GM21786 (cell line): ENCODE measurements at regions not wholly inside any gene's neighbourhood (a gene's known extent, or its start where the extent isn't known, plus 50 kb on each side); places are given as distances from the start of the nearest gene placed in this dataset.

Source experiments
- ATAC-seq: cut with Tn5 transposase; IDR thresholded peaks from one replicate; pipeline ENCODE4 v1.9.1; 2021; ENCODE audit not compliant: unreplicated experiment

DNA sequence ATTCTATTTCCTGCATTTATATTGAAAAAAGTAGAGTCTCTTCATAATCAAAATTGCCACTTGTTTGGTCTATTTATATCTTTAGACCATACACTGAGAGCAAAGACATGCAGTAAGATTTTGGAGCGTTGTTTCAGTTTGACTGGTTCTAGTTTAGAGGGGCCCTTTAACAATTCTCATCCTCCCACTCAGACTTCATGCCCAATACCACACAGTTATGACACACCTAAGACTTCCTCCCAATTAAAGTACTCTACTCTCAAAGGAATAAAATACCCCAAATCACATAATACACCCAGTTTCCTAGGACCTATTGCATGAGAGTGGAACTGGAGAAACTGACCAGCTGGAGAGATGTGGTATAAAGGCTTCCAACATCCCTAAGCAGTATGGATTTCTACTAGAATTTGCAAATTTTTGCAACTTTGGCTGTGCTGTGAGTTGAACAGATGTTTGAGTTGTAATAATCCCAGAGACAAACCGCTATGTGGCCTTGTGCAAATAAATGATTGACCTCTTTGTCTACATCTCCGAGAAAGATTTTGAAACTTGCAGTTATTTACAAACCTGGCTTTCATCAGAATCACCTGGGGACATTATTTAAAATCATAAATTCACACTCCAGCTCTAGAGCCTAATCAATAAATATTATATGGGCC lies 170.0 kb upstream of the ROBO2 start:
- peak; percentile 38 for ATAC-seq

GRCh38 chr3:76871655-76872054 lies 168.2 kb upstream of the ROBO2 start:
- ATAC-seq, result no peak

- no peak for ATAC-seq
Observed at GRCh38 chr3:76872999-76873398, 166.9 kb upstream of the ROBO2 start.

GRCh38 chr3:76873532-76874242 lies 166.2 kb upstream of the ROBO2 start:
- ATAC-seq, result no peak

- ATAC-seq, result no peak
Observed at GRCh38 chr3:76879959-76880358, 159.9 kb upstream of the ROBO2 start.

DNA sequence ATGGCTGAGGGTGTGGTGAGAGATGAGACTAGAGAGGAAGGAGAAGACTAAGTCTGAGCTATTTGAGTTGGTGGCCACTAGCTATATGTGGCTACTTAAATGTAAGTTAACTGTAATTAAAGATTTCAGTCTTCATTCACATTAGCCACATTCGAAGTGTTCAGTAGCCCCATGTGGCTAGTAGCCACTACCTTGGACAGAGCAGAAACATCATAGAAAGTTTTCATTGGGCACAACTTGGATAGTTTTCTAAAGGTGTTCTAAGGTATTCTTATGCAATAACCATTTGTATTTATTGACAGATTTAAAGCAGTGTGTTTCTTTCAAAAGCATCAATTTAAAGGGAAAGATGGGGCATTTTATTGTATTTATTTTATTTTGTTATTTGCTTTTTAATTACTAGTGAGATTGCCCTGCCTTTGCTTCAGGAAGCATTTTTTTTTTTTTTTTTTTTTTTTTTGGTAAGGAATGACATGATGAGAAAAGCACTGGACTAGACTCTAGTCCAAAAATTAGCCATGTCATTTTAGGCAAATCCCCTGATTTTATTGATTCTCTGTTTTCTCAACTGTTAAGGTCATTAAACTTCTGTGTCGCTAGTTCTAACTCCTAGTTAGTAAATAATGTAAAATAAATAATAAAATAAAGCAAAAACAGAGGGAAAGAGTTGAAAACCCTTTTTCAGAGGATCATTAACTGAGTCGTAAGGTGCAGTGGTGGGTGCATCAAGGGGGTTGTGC lies 153.0 kb upstream of the ROBO2 start:
- ATAC-seq, result no peak

- no peak for ATAC-seq
Observed at GRCh38 chr3:76888856-76889255, 151.0 kb upstream of the ROBO2 start.

- no peak for ATAC-seq
Observed at GRCh38 chr3:76889911-76890310, 150.0 kb upstream of the ROBO2 start.

GRCh38 chr3:76897076-76897475 lies 142.8 kb upstream of the ROBO2 start:
- no peak for ATAC-seq

DNA sequence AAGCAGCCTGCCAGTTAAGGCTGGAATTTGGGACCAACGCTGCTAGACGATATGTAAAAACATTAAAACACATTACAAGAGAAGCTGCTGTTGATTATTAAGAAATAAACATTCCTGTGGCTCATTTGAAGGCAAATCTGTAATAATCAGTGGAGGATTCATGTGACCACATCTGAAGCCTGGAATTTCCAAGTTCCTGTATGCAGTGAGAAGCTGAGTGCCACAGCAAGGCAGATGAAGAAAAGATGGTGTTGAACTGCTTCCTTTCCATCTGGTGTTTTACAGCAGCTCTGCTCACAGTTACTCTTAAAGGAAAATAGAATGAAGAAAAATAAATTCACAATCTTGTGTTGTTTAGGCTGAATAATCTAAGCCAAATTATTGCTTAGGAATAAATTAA lies 139.3 kb upstream of the ROBO2 start:
- no peak for ATAC-seq

DNA sequence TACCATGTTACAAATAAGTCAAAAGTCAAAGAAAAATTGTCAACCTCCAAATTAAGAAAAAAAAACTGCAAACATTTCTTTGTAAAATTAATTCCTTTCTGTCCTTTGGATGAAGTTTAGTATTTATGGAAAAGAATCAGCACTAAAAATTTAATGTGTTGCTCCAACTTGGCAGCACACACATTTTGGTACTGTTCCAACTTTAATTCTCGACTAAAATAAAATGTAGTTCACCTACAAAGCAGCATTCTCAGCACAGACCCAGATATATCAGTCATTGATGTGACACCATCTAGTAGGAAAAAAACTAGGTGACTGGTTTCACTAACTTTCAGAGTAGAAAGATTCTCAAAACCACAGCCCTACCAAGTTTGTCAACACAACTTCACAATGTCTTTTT lies 131.7 kb upstream of the ROBO2 start:
- no peak for ATAC-seq

GRCh38 chr3:76912841-76913383 lies 127.0 kb upstream of the ROBO2 start:
- ATAC-seq, result no peak

DNA sequence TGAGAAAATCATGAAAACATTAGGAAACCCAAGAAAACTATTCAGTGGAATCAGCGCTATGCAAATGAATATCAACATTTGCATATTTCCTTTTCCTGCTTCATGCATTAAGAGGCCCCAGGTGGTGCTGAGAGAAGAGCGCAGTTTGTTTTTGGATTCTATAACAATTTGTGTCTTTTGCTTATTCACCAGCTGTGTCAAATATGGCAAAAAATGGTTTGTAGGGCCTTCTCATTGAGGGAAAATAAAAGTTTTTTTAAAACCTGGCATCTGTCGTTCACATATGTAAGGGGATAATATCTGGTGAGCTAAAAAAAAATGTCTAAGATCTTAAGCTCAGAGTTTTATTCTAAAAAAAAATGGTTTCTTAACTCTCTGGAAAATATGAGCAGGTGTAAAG lies 122.5 kb upstream of the ROBO2 start:
- ATAC-seq, result no peak

DNA sequence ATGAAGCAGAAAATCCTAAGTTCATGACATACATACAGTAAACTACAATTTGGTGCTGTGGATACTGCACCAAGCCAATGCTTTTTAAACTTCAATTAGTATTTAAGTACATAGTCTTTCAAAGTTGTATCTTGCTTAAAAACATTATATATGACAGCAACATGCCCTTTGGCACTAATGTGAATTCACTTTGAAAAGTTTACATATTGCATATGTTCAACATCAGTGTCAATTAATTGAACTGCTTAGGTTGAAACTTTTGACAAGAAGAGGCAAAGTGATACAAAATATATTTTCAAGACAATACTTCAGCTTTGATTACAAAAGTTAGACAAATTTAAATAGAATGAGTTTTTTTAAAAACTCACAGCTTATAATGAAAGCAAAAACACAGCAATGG lies 119.4 kb upstream of the ROBO2 start:
- no peak for ATAC-seq

DNA sequence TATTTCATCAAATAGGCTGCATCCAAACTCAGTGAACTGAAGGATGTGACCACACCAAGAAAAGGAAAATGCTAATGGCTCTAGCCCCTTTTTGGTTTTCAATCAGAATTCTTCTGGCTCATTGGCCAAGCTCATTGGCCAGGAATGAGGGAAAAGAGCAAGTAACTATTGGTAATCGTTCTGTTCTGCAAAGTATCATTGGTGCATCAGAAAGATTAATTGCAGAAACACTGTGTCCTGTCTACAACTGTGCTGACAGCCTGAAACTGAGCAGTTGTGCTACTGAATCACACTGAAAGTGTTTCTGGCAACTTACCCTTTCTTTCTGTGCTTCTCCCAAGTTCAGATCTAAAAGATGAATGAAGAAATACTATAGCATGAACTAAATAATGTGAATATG lies 116.4 kb upstream of the ROBO2 start:
- no peak for ATAC-seq

DNA sequence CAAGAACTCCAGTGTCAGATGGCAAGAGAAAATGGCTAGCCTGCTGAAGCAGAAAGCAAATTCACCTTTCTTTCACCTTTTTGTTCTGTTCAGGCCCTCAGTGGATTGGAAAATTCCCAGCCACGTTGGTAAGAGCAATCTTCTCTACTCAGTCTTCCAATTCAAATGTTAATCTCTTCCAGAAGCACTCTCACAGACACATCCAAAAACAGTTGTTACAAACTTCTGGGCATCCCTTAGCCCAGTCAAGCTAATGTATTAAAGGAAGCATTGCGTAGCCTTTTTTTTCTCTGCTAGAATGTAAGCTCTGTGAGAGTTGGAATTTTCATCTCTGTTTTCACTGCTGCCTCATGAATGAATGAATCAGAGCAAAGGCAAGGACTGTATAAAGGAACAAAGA lies 109.2 kb upstream of the ROBO2 start:
- no peak for ATAC-seq

DNA sequence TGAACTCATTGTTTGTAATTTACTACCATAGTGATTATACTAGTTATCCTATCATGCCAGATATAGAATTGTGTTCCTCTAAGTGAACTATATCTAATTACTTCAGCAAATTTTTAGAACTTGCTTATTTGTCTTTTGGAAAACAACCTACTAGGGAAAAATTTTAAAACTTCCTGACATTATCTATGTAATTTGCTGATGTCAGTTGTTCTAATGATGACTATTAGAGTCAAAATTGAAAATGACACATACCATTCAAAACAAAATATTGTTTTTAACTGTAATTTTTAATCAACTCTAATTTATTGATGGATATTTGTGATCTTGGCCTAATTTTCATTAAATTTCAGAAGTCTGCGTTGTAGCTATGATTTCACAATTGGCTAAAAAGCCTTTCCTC lies 106.7 kb upstream of the ROBO2 start:
- no peak for ATAC-seq

GRCh38 chr3:76938962-76939361 lies 100.9 kb upstream of the ROBO2 start:
- no peak for ATAC-seq

- ATAC-seq, result no peak
Observed at GRCh38 chr3:76940181-76940770, 99.6 kb upstream of the ROBO2 start.

DNA sequence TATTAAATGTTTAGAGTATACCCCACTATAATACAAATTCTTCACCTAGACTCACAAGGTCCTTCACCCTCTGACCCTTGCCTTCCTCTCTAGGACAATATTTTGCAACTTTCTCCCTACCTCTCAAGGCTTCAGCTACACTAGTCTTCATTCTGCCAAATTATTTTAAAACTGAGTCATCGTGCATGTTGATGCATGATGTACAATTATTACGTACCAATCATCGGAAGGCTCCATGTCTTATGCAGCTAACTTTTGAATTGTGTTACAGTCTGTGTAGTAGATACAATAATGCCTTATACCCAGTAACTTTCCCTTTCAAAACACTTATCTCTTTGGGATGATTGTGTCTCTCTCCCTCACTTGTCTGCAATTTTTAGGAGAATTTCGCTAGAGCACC lies 98.5 kb upstream of the ROBO2 start:
- no peak for ATAC-seq

GRCh38 chr3:76942101-76942500 lies 97.8 kb upstream of the ROBO2 start:
- ATAC-seq, result no peak

DNA sequence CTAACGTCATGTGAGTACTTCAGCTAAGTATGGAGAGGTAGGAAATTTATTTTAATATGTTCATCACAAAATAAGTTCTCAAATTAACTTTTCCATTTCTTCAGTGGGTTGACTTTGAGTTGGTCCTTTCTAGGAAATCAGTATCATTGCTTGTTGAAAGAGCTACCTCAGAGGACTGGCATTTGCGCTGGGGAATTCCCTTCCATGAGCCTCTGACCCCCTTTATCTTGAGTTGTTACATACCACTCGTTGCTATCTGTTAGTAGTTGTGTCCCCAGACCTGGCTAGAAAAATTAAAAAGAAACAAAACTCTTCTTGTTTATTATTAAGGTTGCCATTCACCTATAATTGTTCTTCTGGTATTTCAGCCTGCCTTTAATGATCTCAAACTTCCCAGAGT lies 96.8 kb upstream of the ROBO2 start:
- no peak for ATAC-seq
